ENCODE measurements at regions not wholly inside any gene's neighbourhood (a gene's known extent, or its start where the extent isn't known, plus 50 kb on each side); places are given as distances from the start of the nearest gene placed in this dataset.
A peak's percentile ranks its signal among the peaks of the same experiment; 100 is the strongest.

- peak; percentile 27 for DNase-seq (ENCODE audit: low spot score)
Observed at GRCh38 chrX:102067966-102068723, 57.3 kb upstream of the TCEAL2 start.

- DNase-seq (ENCODE audit: low spot score) = peak; percentile 12
Observed at GRCh38 chrX:102063445-102064074, 61.9 kb upstream of the TCEAL2 start.

- no peak for DNase-seq (ENCODE audit: low spot score)
Observed at GRCh38 chrX:102044496-102044895, 81.0 kb upstream of the TCEAL2 start.

GRCh38 chrX:102043380-102043779, 82.1 kb upstream of the TCEAL2 start:
- no peak for DNase-seq (ENCODE audit: low spot score)

DNA sequence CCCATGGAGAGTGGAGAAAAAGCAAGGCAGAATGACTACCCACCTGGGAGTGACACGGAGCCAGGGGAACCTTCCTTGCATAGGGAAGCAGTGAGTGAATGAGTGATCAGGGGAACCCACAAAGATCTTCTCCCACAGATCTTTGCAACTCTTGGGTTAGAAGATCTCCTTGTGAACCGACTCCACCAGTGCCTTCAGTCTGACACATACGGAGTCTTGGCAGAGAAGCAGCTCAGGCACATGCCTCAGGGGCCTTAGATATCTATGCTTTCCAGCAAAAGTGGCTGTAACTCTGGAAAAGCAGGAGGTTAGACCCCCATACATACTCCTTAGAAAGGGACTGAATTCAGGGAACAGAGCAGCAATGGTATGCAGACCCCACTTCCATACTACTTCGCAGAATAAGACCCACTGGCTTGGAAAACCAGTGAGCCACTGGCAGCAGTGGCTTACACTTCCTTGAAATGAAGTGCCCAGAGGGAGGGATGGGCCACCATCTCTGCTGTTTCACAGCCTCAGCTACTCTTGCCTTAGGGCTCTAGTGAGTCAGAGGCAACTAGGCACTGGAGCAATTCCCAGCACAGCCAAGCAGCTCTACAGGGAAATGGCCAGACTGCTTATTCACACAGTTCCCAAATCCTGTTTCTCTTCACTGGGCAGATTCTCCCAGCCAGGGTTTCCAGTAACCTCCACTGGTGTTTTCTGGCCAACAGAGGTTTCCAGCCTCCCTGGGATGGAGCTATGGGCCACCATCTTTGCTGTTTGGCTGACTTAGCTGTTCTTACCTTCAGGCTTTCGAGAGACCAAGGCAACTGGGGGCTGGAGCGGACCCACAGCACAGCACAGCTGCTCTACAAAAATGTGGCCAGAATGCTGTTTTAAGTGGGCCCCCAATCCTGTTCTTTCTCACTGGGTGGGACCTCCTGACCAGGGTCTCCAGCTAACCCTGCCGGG, 82.8 kb upstream of the TCEAL2 start:
- no peak for DNase-seq (ENCODE audit: low spot score)

DNA sequence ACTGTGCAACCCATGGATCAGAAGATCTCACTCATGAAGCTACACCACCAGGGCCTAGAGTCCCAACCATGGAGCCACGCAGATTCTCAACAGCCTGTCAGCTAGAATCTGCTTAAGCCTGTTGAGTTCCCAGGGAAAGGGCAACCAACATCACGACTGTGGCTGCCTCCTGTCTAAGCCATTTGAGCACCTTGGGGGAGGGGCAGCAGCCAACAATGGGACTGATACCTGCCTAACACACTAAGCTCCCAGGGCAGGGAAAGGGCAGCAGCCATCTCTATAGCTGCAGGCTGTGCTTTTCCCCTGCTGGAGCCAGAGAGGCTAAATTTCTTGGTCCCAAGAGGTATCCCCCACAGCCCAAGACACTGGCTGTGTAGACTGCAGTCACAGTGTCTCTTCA, 96.5 kb upstream of the TCEAL2 start:
- DNase-seq (ENCODE audit: low spot score) = no peak

DNA sequence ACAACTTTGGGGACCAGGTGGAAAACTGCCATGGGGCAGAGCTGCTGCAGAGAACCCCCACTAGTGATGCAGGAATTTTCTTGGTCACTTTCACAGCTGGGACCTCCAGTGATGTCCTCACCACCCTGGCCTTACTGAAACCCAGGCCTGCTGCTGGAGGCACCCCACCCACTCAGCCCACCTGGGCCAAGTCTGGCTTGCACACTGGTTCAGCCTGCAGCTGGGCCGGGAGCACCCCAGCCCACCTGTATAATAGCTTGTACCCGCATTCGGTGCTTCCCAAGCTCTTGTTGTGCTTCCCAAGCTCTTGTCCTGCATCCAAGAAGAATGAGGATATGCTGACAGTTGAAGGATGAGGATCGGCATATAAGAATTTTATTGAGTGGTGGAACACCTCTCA, 86.4 kb upstream of the ZMAT1 start:
- no peak for DNase-seq (ENCODE audit: low spot score)

GRCh38 chrX:102008901-102009300, 77.1 kb upstream of the ZMAT1 start:
- DNase-seq (ENCODE audit: low spot score) = no peak

GRCh38 chrX:101999644-102000539, 68.1 kb upstream of the ZMAT1 start:
- no peak for DNase-seq (ENCODE audit: low spot score)

- DNase-seq (ENCODE audit: low spot score) = no peak
Observed at GRCh38 chrX:101993335-101993734, 61.5 kb upstream of the ZMAT1 start.

- DNase-seq (ENCODE audit: low spot score) = no peak
Observed at GRCh38 chrX:101986586-101986985, 54.8 kb upstream of the ZMAT1 start.

All from NAMALWA (cell line).